ENCODE measurements at regions not wholly inside any gene's neighbourhood (a gene's known extent, or its start where the extent isn't known, plus 50 kb on each side); places are given as distances from the start of the nearest gene placed in this dataset.

DNA sequence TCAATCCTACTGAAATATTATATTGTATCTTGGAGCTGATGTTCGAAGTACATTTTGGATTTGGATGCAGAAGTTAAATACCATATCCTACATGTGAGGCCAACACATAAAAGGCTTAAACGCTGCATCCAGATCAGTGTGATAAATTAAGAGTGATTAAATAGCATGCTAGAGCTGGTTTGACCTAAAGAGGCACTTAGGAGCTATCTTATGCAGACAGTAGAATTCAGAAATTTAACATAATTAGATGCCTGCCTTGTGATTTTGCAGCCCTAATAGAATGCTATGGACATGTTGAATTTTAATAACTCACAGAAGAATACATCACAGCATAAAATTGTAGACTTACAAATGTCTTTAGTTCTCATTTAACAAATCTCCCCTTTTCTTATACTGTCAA is 501.2 kb upstream of the LINC00305 start:
- no peak for TF ChIP-seq CTCF (IDR thresholded peaks at IDR 0.05)
- no peak for TF ChIP-seq POLR2A (IDR thresholded peaks at IDR 0.05)
